ENCODE measurements at regions not wholly inside any gene's neighbourhood (a gene's known extent, or its start where the extent isn't known, plus 50 kb on each side); places are given as distances from the start of the nearest gene placed in this dataset.

DNA sequence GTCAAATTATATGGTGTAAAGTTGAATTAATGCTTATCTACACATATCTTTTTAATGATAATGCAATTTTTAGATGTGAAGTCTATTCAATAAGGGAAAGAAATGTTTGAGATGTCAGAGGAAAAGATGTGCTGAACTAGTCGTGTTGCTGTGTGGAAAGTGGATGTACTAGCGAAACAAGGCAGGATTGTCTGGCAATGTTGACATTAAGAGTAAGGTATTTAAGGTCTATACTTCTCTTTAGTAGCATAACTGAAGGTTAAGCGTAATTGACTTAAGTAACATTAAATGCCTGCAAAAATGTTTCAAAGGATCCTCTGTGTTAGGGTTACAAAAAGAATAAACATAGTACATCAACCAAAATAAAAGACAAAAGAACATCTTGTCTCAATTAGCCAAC is 787.3 kb upstream of the KLHL1 start:
- DNase-seq (ENCODE audit: low read depth) = no peak

DNA sequence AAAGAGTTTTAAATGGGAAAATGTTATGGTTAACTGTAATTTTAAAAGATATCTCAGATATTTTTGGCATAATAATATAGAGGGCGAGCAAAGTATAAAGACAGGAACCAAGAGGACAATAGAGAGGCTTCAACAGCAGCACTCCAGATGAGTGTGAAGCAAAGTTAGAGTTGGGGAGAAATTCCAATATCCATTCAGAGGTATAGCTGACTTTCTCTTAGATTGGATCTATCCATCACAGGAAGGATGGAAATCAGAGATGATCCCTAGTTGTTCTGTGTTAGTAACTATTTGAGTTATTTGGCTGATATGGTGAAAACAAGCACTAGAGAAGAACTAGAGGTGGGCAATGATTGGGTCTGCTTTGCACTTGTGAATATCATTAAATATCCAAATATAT is 786.0 kb upstream of the KLHL1 start:
- DNase-seq (ENCODE audit: low read depth) = no peak

DNA sequence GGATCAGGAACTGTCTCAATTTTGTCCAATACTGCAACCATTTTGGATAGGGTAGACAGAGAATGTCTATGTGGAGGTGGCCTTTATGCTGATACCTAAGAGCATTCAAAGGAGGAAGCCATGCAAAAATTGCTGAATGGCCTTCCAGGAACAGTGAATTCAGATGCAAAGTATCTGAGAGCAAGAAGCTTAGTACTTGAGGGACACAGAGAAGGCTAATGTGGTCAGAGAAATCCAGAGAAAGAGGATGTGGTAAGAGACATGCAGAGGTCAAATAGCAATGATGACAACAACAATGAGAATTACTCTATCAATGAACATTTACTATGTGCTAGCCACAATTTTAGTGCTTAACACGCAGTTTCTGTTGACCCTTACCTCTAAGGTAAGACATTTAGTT is 785.6 kb upstream of the KLHL1 start:
- DNase-seq (ENCODE audit: low read depth) = peak; percentile 38

DNA sequence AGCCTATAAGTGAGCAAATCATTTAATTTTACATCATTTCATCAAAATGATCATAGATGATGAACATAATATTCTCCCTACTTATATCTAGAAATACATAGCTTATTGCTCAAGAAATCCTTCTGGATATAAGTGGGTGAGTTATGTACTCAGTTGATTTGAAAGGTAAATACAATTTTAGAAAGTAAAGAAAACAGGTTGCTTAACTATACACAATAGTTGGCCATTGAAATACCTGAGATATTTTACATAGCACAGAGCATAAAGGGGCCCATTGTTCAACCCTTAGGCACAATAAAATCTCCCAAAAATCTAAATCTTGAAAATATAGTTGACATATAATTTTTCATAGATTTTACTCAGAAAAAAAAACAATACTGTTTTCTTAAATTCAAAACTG is 782.0 kb upstream of the KLHL1 start:
- no peak for DNase-seq (ENCODE audit: low read depth)

DNA sequence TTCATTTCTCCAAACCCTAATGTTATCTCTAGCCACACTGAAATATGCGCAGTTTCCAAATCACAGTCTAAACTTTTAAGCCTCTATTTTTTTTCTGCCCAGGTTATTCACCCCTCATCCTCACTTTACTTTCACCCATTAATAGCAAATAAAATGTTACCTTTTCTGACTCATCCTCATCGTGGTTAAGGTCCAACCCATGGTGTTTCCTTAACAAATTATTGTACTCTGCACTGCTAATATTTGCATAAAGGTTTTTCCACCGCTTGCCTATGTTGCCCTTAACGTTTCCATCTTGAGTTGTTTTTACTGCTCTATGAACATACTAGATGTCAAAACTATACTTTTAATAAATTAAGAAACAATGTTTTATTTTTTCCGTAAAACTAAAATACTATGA is 780.9 kb upstream of the KLHL1 start:
- no peak for DNase-seq (ENCODE audit: low read depth)

DNA sequence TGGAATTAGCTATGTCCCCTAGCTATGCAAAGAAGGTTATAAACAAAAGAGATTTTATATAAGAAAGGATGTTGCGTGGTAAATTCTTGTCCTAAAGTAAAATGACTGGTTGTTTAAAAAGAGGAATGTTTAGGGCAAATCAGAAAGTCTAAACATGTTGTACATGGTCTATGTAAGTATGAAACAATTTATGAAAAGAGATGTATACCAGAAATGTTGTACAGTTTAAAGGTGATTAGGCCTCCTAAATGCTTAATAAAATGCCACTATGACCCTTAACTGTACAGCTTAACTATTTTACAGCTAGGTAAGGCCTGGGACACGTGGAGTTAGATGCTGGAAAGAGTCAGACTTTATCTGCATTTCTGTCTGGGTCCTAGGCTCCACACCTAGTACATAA is 775.9 kb upstream of the KLHL1 start:
- no peak for DNase-seq (ENCODE audit: low read depth)

DNA sequence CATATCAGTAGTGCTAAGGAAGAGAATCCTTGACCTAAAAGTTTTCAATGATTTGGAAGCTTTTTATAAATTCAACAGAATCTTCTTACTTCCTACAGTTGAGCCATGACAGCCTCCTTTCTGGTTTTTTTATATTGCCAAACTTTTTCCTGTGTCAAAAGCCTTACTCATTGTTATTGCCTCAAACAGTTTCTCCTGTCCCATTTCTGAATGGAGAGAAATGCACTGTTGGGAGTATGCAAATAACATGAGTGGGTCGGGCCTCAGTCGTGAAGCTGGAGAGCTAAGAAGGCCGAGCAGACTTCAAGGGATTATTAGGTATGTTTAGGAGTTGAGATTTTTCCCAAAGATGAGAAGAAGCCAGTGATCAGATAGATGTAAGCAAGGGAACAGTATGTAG is 766.4 kb upstream of the KLHL1 start:
- DNase-seq (ENCODE audit: low read depth) = no peak

DNA sequence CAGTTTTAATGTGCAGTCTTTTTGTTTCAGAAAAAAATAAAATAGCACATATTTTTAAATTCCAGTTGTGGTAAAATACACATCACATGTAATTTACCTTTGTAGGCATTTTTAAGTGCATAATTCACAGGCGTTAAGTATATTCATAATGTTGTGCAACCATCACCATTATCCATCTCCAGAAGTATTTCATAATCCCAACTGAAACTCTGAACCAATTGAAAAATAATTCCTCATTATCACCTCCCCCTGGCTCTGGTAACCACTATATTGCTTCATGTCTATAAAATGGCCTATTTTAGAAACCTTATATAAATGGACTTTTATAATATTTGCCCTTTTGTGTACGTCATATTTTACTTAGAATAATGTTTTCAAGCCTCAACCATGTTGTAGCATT is 756.5 kb upstream of the KLHL1 start:
- DNase-seq (ENCODE audit: low read depth) = no peak

DNA sequence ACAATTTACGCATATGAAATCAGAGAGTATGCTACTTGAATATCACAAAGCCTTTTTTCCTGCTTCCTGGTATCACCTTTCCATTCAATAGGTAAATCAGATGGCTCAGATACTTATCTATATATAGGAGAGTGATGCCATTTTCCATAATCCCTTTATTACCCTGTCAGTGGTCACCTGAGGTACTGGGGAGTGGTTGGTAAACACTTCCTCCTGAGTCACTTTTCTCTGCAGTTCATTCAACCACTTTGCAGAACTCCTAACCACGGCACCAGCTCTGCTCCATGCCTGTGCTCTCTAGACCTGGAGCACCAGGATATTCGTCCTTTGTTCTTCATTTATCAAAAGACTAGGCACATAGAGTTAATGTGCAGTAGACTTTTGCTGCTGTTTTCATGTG is 748.5 kb upstream of the KLHL1 start:
- DNase-seq (ENCODE audit: low read depth) = no peak

DNA sequence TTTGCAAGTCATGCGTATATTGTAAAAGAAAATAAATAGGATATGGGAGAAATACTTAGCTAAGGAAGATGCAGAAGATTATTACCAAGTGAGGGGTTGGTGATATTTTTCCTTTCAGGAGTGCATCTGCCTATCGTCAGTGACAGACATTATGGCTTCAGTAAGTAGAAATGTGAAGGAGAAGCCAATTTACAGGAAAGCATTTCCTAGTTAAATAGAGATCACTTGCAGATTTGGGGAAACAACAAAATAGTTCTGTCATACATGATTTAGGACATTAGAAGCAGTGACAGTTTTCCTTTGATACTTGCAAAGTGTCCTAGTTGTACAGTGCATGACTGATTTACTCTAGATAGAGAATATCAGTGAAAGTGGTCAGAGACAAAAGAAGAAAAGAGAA is 747.8 kb upstream of the KLHL1 start:
- no peak for DNase-seq (ENCODE audit: low read depth)

DNA sequence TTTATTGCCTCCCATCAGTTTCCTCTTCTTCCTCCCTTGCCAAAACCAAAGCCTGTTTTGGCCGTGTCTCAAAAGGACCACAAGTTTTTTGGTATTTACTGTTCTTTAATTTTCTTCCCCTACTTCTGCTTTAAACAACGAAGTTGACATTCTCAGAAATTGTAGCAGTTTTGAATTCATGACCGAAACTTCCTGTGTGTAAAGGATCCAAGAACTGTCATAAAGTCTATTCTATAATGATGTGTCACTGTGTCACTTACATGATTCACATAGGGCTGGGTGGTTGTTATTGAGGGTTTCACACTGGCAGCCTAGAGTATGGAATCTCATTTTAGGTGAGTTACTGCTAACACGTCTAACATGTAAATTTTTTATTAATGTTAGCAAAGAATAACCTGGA is 741.0 kb upstream of the KLHL1 start:
- DNase-seq (ENCODE audit: low read depth) = no peak

DNA sequence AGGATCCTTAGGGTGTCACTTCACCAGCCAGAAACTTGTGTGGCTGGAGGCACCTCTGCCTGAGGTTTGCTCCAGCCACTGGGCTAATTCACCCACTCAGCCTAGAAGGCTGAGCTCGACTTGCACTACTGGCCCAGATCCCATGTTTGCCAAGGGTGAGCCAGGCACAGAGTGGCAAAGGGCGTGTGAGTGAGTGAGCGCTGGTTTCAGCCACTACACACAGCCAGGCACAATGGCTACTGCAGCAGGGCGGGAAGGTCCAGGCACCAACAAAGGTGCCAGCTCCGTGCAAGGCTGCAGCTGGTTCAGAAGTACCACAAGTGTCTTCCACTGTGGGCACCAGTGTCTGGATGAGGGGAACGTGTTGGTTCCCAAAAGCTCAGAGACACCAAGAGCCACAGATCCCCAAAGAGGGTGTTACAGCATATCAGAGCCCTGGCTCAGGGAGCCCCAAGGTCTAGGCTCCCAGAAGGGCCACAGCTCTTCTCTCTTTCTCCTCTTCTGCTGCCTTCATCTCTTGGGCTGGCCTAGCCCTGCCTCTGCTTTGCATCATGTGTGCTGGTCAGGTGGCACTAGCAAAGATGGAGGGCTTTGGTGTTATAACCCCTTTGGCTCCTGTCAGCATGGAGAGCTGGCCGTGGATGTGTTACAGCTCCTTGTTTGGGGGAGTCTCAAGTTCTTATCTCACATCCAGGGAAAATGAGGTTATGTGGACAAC is 736.3 kb upstream of the KLHL1 start:
- no peak for DNase-seq (ENCODE audit: low read depth)

DNA sequence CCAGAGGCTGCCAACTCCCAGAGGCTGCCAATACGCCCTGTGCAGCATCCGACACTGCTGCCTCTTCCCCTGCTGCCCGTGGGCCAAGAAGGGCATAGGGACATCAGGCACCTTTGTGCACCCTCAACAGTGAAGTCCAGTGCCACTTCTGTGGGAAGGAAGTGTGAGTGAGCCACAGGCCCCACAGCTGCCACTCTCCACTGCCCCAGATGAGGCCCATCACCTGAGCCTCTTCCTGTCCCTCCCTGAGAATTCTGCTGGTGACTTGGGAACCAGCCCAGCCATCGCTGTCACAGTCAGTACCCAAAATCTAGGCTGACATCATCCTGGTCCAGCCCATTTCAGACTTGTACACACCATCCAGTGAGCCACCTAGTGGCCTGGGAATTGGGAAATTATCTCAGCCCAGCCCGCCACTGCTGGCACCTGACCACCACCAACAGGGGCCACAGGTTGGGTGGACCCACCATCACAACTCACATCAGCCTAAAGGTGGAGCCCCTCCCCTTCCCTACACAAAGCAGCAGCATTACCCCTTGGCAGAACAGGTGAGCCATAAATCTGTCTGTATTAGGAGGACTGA is 733.9 kb upstream of the KLHL1 start:
- DNase-seq (ENCODE audit: low read depth) = no peak

DNA sequence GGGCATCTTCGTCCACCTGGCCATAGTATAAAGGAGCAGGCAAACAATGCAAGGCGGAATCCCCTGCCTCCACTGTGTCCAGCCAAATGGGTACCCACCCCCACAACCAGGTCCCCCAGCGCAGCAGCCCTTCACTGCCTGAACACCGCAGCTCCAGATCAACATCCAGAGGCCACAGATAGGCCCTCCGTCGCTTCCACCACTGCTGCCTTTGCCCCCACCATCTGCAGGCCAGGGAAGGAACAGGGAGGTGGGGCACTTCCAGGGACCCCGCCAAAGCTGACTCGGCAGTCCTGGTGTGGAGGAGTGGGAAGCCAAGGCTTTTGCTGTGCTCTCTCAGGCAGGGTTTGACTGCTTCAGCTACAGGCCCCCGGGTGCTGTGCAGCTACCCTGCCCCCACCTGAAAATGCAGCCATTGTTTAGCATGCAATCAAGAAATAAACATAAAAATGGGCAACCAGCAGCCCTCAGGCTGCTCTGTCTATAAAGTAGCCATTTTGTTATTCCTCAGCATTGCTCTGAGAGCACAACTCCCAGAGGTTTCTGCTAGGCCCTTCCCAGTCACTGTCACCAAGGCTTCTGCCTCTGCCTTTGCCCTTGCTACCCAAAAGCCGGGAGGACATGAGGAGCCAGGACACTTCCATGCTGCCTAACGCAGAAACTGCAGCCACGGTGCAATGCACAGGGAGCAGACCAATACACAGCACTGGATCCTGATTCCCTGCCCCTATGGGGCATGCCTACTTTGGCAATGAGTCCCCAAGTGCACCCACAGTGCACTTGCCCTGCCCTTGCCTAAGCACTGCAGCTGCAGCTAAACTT is 733.2 kb upstream of the KLHL1 start:
- DNase-seq (ENCODE audit: low read depth) = no peak

DNA sequence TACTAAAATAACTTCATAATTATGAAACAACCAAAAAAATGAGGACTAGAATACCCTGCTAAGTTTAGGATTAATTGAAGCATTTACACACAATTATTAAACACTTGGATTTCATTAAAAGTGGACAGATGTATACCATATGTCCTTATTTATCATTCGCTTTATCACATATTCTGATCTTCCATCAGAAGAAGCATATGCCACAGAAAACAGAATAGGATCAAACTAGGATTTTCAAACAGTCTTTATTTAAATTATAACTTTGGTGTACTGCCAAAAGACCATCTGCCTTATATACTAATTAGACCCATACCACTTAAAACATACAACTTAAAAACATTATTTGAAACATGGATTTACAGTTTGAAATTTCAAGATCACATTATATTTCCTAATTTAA is 727.1 kb upstream of the KLHL1 start:
- no peak for DNase-seq (ENCODE audit: low read depth)

DNA sequence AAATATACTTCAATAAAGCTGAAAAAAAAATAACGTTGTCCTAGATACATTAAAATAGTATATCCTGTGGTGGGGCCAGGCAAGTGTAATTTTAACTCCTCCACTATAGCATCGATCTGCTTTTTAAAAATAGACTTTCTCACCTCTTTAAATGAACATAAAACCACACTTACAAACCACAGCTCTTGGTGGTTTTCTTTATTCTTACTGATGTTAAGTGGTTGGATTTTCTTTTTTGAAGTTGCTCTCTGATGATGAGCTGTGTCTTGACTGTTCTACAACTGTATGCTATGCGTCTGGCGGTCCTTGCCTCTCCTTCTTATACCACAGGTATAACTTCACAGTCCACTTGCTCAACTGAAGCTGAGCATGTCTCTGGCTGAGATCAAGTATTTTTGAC is 721.5 kb upstream of the KLHL1 start:
- DNase-seq (ENCODE audit: low read depth) = no peak

DNA sequence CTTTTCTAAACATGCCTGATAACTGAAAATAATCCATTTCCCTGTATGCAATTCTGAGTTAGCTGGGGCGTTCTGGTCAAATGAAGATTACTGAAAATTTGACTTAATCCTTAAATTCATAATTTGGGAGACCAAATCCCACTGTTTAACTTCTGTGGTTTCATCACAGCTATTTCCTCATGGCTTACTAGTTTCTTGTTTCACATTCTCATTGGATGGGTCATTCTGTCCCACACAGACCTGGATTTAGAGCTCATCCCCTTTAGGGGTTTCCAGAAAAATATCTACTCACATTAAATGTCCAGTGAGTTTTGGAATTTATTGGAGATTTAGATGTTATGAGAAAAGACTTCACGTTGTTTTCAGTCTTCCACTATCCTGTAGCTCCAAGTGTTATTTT is 709.3 kb upstream of the KLHL1 start:
- DNase-seq (ENCODE audit: low read depth) = no peak

DNA sequence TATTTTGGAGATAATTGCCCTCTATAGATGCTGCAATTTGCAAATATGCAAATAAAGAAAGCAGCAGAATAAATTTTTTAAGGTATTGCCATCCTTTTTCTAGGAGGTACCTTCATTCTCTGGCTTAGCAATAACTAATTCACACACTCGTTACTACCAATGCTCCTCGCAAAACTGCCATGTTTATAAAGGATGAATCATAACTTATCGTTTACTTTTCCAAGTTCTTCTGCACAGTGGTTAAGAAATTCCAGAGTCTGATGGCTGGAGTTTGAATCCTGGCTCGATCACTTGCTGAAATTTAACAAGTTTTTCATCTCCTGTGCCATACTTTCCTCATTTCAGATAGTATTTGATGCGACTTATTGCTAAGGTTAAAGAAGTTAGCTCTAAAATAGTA is 708.6 kb upstream of the KLHL1 start:
- DNase-seq (ENCODE audit: low read depth) = no peak

DNA sequence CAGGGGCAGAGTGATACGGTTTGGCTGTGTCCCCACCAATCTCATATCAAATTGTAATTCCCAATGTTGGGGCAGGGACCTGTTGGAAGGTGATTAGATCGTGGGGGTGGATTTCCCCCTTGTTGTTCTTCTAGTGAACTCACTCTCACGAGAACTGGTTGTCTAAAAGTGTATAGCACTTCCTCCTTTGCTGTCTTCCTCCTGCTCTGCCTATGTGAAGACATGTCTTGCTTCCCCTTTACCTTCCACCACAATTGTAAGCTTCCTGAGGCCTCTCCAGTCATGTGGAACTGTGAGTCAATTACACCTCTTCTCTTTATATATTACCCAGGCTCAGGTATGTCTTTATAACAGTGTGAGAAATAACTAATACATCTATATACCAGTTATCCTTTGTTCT is 706.4 kb upstream of the KLHL1 start:
- no peak for DNase-seq (ENCODE audit: low read depth)

DNA sequence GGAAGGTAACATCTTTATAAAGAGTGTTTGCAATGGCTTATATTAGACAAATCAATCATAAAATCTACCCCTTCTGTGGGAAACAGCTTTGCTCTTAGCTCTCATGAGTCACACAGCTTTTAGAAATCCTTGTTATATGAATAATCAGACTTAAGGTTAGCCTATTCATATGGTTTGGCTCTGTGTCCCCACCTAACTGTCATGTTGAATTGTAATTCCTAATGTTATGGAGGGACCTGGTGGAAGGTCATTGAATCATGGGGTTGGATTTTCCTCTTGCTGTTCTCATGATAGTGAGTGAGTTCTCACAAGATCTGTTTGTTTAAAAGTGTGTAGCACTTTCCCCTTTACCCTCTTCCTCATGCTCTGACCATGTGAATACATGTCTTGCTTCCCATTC is 704.2 kb upstream of the KLHL1 start:
- peak; percentile 2 for DNase-seq (ENCODE audit: low read depth)

DNA sequence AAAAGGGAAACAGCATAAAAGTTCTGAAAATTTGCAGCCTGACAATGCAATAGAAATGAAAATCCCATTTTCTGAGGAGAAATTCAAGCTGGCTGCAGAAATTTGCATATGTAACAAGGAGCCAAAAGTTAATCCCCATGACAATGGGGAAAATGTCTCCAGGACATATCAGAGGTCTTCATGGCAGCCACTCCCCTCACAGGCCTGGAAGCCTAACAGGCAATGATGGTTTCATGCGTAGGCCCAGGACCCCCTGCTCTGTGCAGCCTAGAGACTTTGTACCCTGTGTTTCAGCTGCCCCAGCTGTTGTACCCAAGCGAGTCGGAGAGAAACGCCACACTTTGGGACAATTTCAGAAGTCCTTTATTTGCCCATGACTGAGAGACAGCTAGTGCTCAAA is 701.3 kb upstream of the KLHL1 start:
- DNase-seq (ENCODE audit: low read depth) = no peak

DNA sequence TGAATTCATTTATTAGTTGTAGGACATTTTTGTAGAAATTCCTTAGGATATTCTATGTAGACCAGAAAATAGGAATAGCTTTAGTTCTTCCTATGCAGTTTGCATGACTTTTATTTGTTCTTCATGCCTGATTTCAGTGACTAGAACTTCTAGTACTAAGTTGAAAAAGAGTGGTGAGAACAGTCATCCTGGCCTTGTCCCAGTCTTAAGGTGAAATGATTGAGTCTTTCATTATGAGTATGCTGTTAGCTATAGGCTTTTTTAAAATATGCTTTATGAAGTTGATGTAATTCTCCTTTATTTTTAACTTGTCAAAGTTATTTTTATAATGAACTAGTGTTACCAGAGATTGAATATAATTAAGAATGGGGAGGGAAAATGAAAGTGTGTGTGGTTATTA is 690.1 kb upstream of the KLHL1 start:
- DNase-seq (ENCODE audit: low read depth) = no peak

DNA sequence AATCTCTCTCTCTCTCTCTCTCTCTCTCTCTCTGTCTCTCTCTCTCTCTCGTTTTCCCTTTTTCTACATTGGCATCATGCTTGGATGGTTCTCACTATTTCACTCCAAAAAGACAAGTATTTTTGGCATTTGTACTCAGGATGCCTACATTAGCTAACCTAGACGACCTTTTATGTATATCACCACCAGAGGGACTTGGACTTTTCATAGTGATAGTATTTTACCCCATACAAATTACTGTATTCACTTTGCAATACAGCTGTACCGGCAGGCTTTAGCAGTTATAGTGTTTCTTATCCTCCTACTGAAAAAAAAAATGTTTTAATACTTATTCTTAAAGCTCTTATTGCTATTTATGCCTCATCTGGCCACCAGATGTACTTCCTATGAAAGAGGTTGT is 687.2 kb upstream of the KLHL1 start:
- no peak for DNase-seq (ENCODE audit: low read depth)
